H9 (cell line): ENCODE measurements at regions not wholly inside any gene's neighbourhood (a gene's known extent, or its start where the extent isn't known, plus 50 kb on each side); places are given as distances from the start of the nearest gene placed in this dataset.

ENCODE experiments used
- DNase-seq: peaks from one replicate; pipeline ENCODE4 v3.0.0-alpha.2; 2017
- H2AFZ ChIP-seq: one replicate; pipeline ENCODE4 v1.6.1; 2013; ENCODE audit warnings: mild to moderate bottlenecking, low read length, control low read depth, moderate library complexity
- H2AK5ac ChIP-seq: 2 replicates; pipeline ENCODE4 v1.6.1; 2013; ENCODE audit warnings: low read length, control low read depth, mixed read lengths; ENCODE audit not compliant: insufficient read length
- H2BK120ac ChIP-seq: one replicate; pipeline ENCODE4 v1.6.1; 2013; ENCODE audit warnings: low read depth, mild to moderate bottlenecking, low read length, control low read depth, inconsistent platforms; ENCODE audit not compliant: poor library complexity, severe bottlenecking
- H2BK12ac ChIP-seq: 2 replicates; pipeline ENCODE4 v1.6.1; 2013; ENCODE audit warnings: low read length, control low read depth, mixed read lengths, low read depth; ENCODE audit not compliant: insufficient read length
- H2BK15ac ChIP-seq: 2 replicates; pipeline ENCODE4 v1.6.1; 2013; ENCODE audit warnings: low read depth, low read length, control low read depth
- H2BK20ac ChIP-seq: one replicate; pipeline ENCODE4 v1.6.1; 2013; ENCODE audit warnings: low read depth, mild to moderate bottlenecking, low read length, control low read depth, inconsistent platforms; ENCODE audit not compliant: poor library complexity, severe bottlenecking
- H2BK5ac ChIP-seq: 2 replicates; pipeline ENCODE4 v1.6.1; 2013; ENCODE audit warnings: low read length, control low read depth, mixed read lengths; ENCODE audit not compliant: insufficient read length
- H3K14ac ChIP-seq: 2 replicates; pipeline ENCODE4 v1.6.1; 2013; ENCODE audit warnings: low read length, control low read depth; ENCODE audit not compliant: insufficient read depth
- H3K18ac ChIP-seq: 2 replicates; pipeline ENCODE4 v1.6.1; 2013; ENCODE audit warnings: low read depth, mild to moderate bottlenecking, mixed read lengths, low read length, control low read depth; ENCODE audit not compliant: insufficient read length
- H3K23ac ChIP-seq: 2 replicates; pipeline ENCODE4 v1.6.1; 2013; ENCODE audit warnings: low read length, control low read depth, mixed read lengths, low read depth; ENCODE audit not compliant: insufficient read length
- H3K23me2 ChIP-seq: 2 replicates; pipeline ENCODE4 v1.6.1; 2013; ENCODE audit warnings: low read depth, mild to moderate bottlenecking, mixed read lengths, low read length, control low read depth; ENCODE audit not compliant: insufficient read length, poor library complexity, severe bottlenecking
- H3K27ac ChIP-seq: 2 replicates; pipeline ENCODE4 v1.5.1; 2013; ENCODE audit warnings: low read length, control low read depth, mixed read lengths, low read depth; ENCODE audit not compliant: insufficient read length
- H3K27me3 ChIP-seq: 2 replicates; pipeline ENCODE4 v1.6.1; 2013; ENCODE audit warnings: low read length, control low read depth, inconsistent platforms; ENCODE audit not compliant: insufficient read depth
- H3K4ac ChIP-seq: 2 replicates; pipeline ENCODE4 v1.6.1; 2013; ENCODE audit warnings: low read depth, mild to moderate bottlenecking, control low read depth, inconsistent platforms, low read length, moderate library complexity
- H3K4me1 ChIP-seq: 2 replicates; pipeline ENCODE4 v1.6.1; 2013; ENCODE audit warnings: low read length, control low read depth, inconsistent platforms; ENCODE audit not compliant: insufficient read depth
- H3K4me2 ChIP-seq: 2 replicates; pipeline ENCODE4 v1.6.1; 2013; ENCODE audit warnings: low read length, control low read depth, mixed read lengths; ENCODE audit not compliant: insufficient read length, insufficient read depth
- H3K56ac ChIP-seq: 2 replicates; pipeline ENCODE4 v1.6.1; 2013; ENCODE audit warnings: low read depth, mild to moderate bottlenecking, mixed read lengths, low read length, control low read depth; ENCODE audit not compliant: insufficient read length
- H3K79me1 ChIP-seq: 2 replicates; pipeline ENCODE4 v1.6.1; 2013; ENCODE audit warnings: low read depth, mild to moderate bottlenecking, moderate library complexity, low read length, control low read depth, inconsistent platforms; ENCODE audit not compliant: insufficient read depth, poor library complexity, severe bottlenecking
- H3K79me2 ChIP-seq: 2 replicates; pipeline ENCODE4 v1.6.1; 2013; ENCODE audit warnings: low read length, control low read depth, inconsistent platforms; ENCODE audit not compliant: insufficient read depth
- H3K9ac ChIP-seq: 2 replicates; pipeline ENCODE4 v1.6.1; 2013; ENCODE audit warnings: low read length, control low read depth, mixed read lengths; ENCODE audit not compliant: insufficient read length; ENCODE audit errors: extremely low read depth
- H3K9me3 ChIP-seq: one replicate; pipeline ENCODE4 v1.6.1; 2013; ENCODE audit warnings: low read depth, low read length, inconsistent platforms; ENCODE audit not compliant: control insufficient read depth
- H3T11ph ChIP-seq: one replicate; pipeline ENCODE4 v1.6.1; 2013; ENCODE audit warnings: mild to moderate bottlenecking, low read length, control low read depth, inconsistent platforms
- H4K20me1 ChIP-seq: one replicate; pipeline ENCODE4 v1.6.1; 2013; ENCODE audit not compliant: control insufficient read depth, insufficient read length, insufficient read depth
- H4K5ac ChIP-seq: 2 replicates; pipeline ENCODE4 v1.6.1; 2013; ENCODE audit warnings: low read depth, mild to moderate bottlenecking, mixed read lengths, low read length, control low read depth; ENCODE audit not compliant: insufficient read length
- H4K8ac ChIP-seq: replicated peaks from 2 replicates; pipeline ENCODE4 v1.6.1; 2013; ENCODE audit warnings: low read length, control low read depth, mixed read lengths, low read depth; ENCODE audit not compliant: insufficient read length
- H4K91ac ChIP-seq: 2 replicates; pipeline ENCODE4 v1.6.1; 2013; ENCODE audit warnings: low read depth, mild to moderate bottlenecking, moderate library complexity, mixed read lengths, low read length, control low read depth; ENCODE audit not compliant: insufficient read length
- H3K27ac Mint-ChIP-seq, 3 experiments: 2 replicates in 2 of 3; 3 replicates in 1 of 3; pipeline ENCODE4 v1.8.0; 2020 to 2021; ENCODE audit warnings: mixed read lengths in 3 of 3, mild to moderate bottlenecking in 1 of 3, moderate library complexity in 1 of 3
- H3K27me3 Mint-ChIP-seq: 2 replicates; pipeline ENCODE4 v1.8.0; 2021; ENCODE audit warnings: low read depth, mild to moderate bottlenecking, moderate library complexity, mixed read lengths
- H3K36me3 Mint-ChIP-seq, 3 experiments: 2 replicates in 2 of 3; 3 replicates in 1 of 3; pipeline ENCODE4 v1.8.0; 2020 to 2021; ENCODE audit warnings: low read depth in 3 of 3, mixed read lengths in 3 of 3; ENCODE audit not compliant: insufficient read depth in 1 of 3
- H3K4me1 Mint-ChIP-seq, 2 experiments: 2 replicates each; pipeline ENCODE4 v1.8.0; 2020; ENCODE audit warnings: mixed read lengths in 2 of 2
- H3K4me3 Mint-ChIP-seq, 2 experiments: 2 replicates in 1 of 2; 3 replicates in 1 of 2; pipeline ENCODE4 v1.8.0; 2020 to 2021; ENCODE audit warnings: mild to moderate bottlenecking in 2 of 2, mixed read lengths in 2 of 2, moderate library complexity in 1 of 2
- H3K9me3 Mint-ChIP-seq, 2 experiments: 2 replicates in 1 of 2; 3 replicates in 1 of 2; pipeline ENCODE4 v1.8.0; 2020; ENCODE audit warnings: mild to moderate bottlenecking in 2 of 2, mixed read lengths in 2 of 2, moderate library complexity in 1 of 2
- CTCF ChIP-seq: fragments of 200-600 bp; sonication (generic); conservative IDR thresholded peaks from 3 replicates; pipeline ENCODE4 v1.8.0; 2021; ENCODE audit warnings: antibody characterized with exemption, mild to moderate bottlenecking
- WGBS: extraction: QIAGEN DNeasy Blood & Tissue Kit; methylation state at CpG from one replicate; pipeline ENCODE4 v1.1.7; 2013; ENCODE audit warnings: missing lambda C conversion rate, low lambda C conversion rate, mixed read lengths; ENCODE audit not compliant: insufficient read length; ENCODE audit errors: extremely low coverage; 5-methylcytosine and 5-hydroxymethylcytosine counted together

DNA sequence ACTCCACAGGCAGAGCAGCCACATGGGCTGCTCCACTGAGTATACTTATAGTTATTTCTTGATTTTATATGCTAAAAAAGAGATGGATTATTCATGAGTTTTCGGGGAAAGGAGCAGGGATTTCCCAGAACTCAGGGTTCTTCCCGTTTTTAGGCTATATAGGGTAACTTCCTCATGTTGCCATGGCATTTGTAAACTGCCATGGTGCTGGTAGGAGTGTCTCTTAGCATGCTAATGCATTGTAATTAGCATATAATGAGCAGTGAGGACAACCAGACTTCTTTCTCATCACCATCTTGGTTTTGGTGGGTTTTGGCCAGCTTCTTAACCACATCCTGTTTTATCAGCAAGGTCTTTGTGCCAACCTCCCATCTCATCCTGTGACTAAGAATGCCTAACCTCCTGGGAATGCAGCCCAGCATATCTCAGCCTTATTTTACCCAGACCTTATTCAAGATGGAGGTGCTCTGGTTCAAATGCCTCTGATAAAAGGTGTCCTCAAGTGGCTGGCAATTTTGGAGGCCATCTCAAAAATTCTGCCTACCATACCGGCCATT lies 213.0 kb upstream of the VEGFC start:
- no peak for TF ChIP-seq CTCF
- H3K4ac ChIP-seq: no peak overlapping the region
- no peaks in the 10 kb centered on the region for H3K27me3 ChIP-seq
- Mint-ChIP-seq H3K4me3 (no peak overlapping the region), H3K36me3 (no peaks in the 10 kb centered on the region), H3K27me3 (no peaks in the 10 kb centered on the region; the same call in 1 of the 2 replicates), H3K27ac (no peak overlapping the region), H3K9me3 (no peaks in the 10 kb centered on the region), H3K4me1 (peaks cover 2% of the 10 kb centered on the region in 2 experiments; a peak in 2 of 4 replicates)
- H2AFZ ChIP-seq: no peak overlapping the region
- no peak for DNase-seq
- H2AK5ac ChIP-seq: no peak overlapping the region
- no CpG with 5 or more reads among the region's 3 CpGs for WGBS
- no peaks in the 10 kb centered on the region for H3K9me3 ChIP-seq
- no peak overlapping the region for H2BK20ac ChIP-seq
- H3K14ac ChIP-seq: no peak overlapping the region
- H3K9ac ChIP-seq: no peak overlapping the region
- H3K27ac ChIP-seq: no peak overlapping the region
- H2BK5ac ChIP-seq: no peak overlapping the region
- no peak overlapping the region for H3T11ph ChIP-seq
- no peaks in the 10 kb centered on the region for H3K79me1 ChIP-seq
- H4K8ac ChIP-seq: no peak overlapping the region
- H3K56ac ChIP-seq: no peak overlapping the region
- H3K4me1 ChIP-seq: no peaks in the 10 kb centered on the region
- no peak overlapping the region for H2BK12ac ChIP-seq
- no peak overlapping the region for H3K18ac ChIP-seq
- H4K91ac ChIP-seq: no peak overlapping the region
- H2BK15ac ChIP-seq: no peak overlapping the region
- no peaks in the 10 kb centered on the region for H3K23me2 ChIP-seq
- H3K4me2 ChIP-seq: no peak overlapping the region
- H2BK120ac ChIP-seq: no peak overlapping the region
- no peak overlapping the region for H4K5ac ChIP-seq
- no peaks in the 10 kb centered on the region for H4K20me1 ChIP-seq
- H3K23ac ChIP-seq: no peak overlapping the region
- H3K79me2 ChIP-seq: no peaks in the 10 kb centered on the region
